ENCODE measurements at regions not wholly inside any gene's neighbourhood (a gene's known extent, or its start where the extent isn't known, plus 50 kb on each side); places are given as distances from the start of the nearest gene placed in this dataset.

DNA sequence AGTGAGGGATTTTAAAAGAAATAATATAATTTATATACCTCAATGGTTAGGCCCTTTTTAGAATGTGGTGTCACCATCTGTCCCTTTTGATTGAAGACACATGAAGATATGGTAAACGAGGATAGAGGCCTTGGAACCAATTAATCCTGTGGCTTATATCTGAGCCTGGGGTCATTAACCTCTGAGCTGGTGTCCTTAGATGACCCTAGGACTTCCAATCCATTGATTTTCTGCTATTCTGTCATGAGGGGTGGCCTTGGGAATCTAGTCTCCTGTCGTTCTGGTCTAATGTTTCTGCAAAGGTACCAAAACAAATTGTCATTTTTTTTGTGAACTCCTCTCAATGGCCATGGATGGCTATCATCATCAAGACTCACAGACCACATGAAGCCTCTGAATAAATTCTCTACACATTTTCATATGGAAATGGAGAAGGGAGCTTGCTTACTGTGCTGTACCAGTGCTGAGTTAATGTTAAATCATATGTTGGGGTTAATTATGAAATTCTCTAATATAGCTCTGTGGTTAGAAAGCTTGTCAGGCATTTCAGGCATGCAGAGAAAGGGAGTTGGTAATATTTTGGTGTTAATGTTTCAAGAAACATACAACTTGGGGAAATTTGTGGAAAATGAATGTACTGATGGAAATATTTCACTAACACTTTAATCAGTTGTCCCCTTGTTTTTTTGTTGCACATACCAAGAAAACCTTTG, 204.2 kb upstream of the IL15 start:
- WGBS, result 23% methylated on average over 2 of the region's 2 CpGs
- H3K27ac ChIP-seq (ENCODE audit: low read depth in 1 of 2, low read length in 2 of 2), result no peak overlapping the region
- no peaks in the 10 kb centered on the region for H3K4me1 ChIP-seq (ENCODE audit: control insufficient read depth in 4 of 4, insufficient read depth in 4 of 4, low read length in 3 of 4)
- no peaks in the 10 kb centered on the region for H3K27me3 ChIP-seq (ENCODE audit: control insufficient read depth in 4 of 4, insufficient read depth in 4 of 4, low read length in 3 of 4)
- DNase-seq (ENCODE audit: low spot score), result no peak
- TF ChIP-seq EGR1 (IDR thresholded peaks at IDR 0.05; ENCODE audit: low read depth in 2 of 2) (no peak), FOXA1 (IDR thresholded peaks at IDR 0.05) (no peak), RXRA (IDR thresholded peaks at IDR 0.05) (peak; percentile 58 to 79)
- no peaks in the 10 kb centered on the region for H3K36me3 ChIP-seq (ENCODE audit: control insufficient read depth in 4 of 4, insufficient read depth in 3 of 4, low read depth in 1 of 4, low read length in 3 of 4)
- H3K4me3 ChIP-seq (ENCODE audit: low read depth in 1 of 3, low read length in 3 of 3), result no peak overlapping the region
- no peaks in the 10 kb centered on the region for H3K9me3 ChIP-seq (ENCODE audit: control insufficient read depth in 4 of 4, low read length in 3 of 4)
- H3K9ac ChIP-seq (ENCODE audit: low read depth in 1 of 2, low read length in 2 of 2), result no peak overlapping the region

DNA sequence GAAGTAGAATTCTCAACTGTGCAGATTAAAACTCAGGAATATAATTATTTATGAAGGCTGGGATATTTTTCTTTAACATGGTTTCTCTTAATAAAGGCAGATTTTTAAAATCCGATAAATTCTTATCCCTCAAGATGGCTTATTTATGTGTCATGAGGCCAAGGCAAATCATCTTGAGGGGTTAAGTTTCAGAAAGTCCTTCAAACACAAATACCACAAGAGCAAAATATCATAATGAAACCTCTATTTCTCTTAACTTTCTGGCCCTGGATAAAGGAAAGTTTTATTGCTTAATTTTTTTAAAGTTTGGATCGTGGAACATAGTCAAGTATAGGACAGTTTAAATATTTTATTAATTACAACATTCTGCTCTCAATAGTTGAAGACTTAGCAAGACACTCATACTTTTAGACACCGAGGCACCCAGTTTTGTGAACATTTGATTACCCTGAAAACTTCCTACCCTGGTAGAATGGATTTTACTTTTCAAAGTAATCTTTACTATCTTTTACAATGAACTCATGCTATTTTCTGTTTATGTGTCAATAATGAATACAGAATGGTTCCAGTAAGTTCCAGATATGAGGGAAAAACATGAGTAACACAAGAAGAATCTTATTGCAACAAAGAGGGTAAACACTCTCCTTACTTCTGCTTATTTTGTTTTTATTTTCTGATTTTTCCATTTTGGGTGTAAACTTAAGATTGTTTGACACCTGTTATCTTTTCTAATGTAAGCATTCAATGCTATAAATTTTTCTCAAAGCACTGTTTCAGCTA, 200.7 kb upstream of the IL15 start:
- 79% methylated on average over 3 of the region's 3 CpGs for WGBS
- Histone ChIP-seq H3K27me3 (ENCODE audit: control insufficient read depth in 4 of 4, insufficient read depth in 4 of 4, low read length in 3 of 4) (no peaks in the 10 kb centered on the region), H3K9ac (ENCODE audit: low read depth in 1 of 2, low read length in 2 of 2) (no peak overlapping the region), H3K4me3 (ENCODE audit: low read depth in 1 of 3, low read length in 3 of 3) (no peak overlapping the region), H3K4me1 (ENCODE audit: control insufficient read depth in 4 of 4, insufficient read depth in 4 of 4, low read length in 3 of 4) (no peaks in the 10 kb centered on the region), H3K27ac (ENCODE audit: low read depth in 1 of 2, low read length in 2 of 2) (no peak overlapping the region), H3K36me3 (ENCODE audit: control insufficient read depth in 4 of 4, insufficient read depth in 3 of 4, low read depth in 1 of 4, low read length in 3 of 4) (no peaks in the 10 kb centered on the region), H3K9me3 (ENCODE audit: control insufficient read depth in 4 of 4, low read length in 3 of 4) (no peaks in the 10 kb centered on the region)
- no peak for TF ChIP-seq GABPA (IDR thresholded peaks at IDR 0.05 in 1 of 2, conservative IDR thresholded peaks at IDR 0.05 in 1 of 2)
- TF ChIP-seq FOXA2 (IDR thresholded peaks at IDR 0.05), result no peak
- TF ChIP-seq, protein P1, sequence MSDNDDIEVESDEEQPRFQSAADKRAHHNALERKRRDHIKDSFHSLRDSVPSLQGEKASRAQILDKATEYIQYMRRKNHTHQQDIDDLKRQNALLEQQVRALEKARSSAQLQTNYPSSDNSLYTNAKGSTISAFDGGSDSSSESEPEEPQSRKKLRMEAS (IDR thresholded peaks at IDR 0.05), result no peak
- no peak for TF ChIP-seq SP1 (IDR thresholded peaks at IDR 0.05)
- TF ChIP-seq YY1 (IDR thresholded peaks at IDR 0.05), result no peak
- no peak for TF ChIP-seq JUND (IDR thresholded peaks at IDR 0.05)
- TF ChIP-seq FOXA1 (IDR thresholded peaks at IDR 0.05), result no peak
- TF ChIP-seq HNF4G (IDR thresholded peaks at IDR 0.05), result no peak
- no peak for TF ChIP-seq NR2F2 (IDR thresholded peaks at IDR 0.05)
- TF ChIP-seq, protein P2, sequence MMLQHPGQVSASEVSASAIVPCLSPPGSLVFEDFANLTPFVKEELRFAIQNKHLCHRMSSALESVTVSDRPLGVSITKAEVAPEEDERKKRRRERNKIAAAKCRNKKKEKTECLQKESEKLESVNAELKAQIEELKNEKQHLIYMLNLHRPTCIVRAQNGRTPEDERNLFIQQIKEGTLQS (IDR thresholded peaks at IDR 0.05), result no peak
- TF ChIP-seq, protein P3, sequence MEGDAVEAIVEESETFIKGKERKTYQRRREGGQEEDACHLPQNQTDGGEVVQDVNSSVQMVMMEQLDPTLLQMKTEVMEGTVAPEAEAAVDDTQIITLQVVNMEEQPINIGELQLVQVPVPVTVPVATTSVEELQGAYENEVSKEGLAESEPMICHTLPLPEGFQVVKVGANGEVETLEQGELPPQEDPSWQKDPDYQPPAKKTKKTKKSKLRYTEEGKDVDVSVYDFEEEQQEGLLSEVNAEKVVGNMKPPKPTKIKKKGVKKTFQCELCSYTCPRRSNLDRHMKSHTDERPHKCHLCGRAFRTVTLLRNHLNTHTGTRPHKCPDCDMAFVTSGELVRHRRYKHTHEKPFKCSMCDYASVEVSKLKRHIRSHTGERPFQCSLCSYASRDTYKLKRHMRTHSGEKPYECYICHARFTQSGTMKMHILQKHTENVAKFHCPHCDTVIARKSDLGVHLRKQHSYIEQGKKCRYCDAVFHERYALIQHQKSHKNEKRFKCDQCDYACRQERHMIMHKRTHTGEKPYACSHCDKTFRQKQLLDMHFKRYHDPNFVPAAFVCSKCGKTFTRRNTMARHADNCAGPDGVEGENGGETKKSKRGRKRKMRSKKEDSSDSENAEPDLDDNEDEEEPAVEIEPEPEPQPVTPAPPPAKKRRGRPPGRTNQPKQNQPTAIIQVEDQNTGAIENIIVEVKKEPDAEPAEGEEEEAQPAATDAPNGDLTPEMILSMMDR (IDR thresholded peaks at IDR 0.05; ENCODE audit: low read depth, low read length, missing input control), result no peak
- TF ChIP-seq, protein P4, sequence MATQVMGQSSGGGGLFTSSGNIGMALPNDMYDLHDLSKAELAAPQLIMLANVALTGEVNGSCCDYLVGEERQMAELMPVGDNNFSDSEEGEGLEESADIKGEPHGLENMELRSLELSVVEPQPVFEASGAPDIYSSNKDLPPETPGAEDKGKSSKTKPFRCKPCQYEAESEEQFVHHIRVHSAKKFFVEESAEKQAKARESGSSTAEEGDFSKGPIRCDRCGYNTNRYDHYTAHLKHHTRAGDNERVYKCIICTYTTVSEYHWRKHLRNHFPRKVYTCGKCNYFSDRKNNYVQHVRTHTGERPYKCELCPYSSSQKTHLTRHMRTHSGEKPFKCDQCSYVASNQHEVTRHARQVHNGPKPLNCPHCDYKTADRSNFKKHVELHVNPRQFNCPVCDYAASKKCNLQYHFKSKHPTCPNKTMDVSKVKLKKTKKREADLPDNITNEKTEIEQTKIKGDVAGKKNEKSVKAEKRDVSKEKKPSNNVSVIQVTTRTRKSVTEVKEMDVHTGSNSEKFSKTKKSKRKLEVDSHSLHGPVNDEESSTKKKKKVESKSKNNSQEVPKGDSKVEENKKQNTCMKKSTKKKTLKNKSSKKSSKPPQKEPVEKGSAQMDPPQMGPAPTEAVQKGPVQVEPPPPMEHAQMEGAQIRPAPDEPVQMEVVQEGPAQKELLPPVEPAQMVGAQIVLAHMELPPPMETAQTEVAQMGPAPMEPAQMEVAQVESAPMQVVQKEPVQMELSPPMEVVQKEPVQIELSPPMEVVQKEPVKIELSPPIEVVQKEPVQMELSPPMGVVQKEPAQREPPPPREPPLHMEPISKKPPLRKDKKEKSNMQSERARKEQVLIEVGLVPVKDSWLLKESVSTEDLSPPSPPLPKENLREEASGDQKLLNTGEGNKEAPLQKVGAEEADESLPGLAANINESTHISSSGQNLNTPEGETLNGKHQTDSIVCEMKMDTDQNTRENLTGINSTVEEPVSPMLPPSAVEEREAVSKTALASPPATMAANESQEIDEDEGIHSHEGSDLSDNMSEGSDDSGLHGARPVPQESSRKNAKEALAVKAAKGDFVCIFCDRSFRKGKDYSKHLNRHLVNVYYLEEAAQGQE (IDR thresholded peaks at IDR 0.05), result no peak
- TF ChIP-seq HNF4A (conservative IDR thresholded peaks at IDR 0.05), result no peak
- no peak for TF ChIP-seq RAD21 (IDR thresholded peaks at IDR 0.05)
- TF ChIP-seq EGR1 (IDR thresholded peaks at IDR 0.05; ENCODE audit: low read depth in 2 of 2), result no peak
- TF ChIP-seq TAF1 (conservative IDR thresholded peaks at IDR 0.05), result no peak
- no peak for TF ChIP-seq RXRA (IDR thresholded peaks at IDR 0.05)
- TF ChIP-seq, protein P5, sequence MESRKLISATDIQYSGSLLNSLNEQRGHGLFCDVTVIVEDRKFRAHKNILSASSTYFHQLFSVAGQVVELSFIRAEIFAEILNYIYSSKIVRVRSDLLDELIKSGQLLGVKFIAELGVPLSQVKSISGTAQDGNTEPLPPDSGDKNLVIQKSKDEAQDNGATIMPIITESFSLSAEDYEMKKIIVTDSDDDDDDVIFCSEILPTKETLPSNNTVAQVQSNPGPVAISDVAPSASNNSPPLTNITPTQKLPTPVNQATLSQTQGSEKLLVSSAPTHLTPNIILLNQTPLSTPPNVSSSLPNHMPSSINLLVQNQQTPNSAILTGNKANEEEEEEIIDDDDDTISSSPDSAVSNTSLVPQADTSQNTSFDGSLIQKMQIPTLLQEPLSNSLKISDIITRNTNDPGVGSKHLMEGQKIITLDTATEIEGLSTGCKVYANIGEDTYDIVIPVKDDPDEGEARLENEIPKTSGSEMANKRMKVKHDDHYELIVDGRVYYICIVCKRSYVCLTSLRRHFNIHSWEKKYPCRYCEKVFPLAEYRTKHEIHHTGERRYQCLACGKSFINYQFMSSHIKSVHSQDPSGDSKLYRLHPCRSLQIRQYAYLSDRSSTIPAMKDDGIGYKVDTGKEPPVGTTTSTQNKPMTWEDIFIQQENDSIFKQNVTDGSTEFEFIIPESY (IDR thresholded peaks at IDR 0.05), result no peak
- DNase-seq (ENCODE audit: low spot score), result no peak
